Lower lobe of right lung (tissue), 2 donors: ENCODE measurements at regions not wholly inside any gene's neighbourhood (a gene's known extent, or its start where the extent isn't known, plus 50 kb on each side); places are given as distances from the start of the nearest gene placed in this dataset.

ENCODE experiments used
- ATAC-seq, 2 donors: fragments of 200-7000 bp; cut with Tn5 transposase; one replicate each; pipeline ENCODE4 v1.9.1; 2020 to 2022; ENCODE audit warnings: mild to moderate bottlenecking in 2 of 2, moderate library complexity in 2 of 2
- DNase-seq: peaks from one replicate; pipeline ENCODE4 v3.0.0-alpha.2; 2020
- H3K27ac ChIP-seq: fragments of 200-600 bp; one replicate; pipeline ENCODE4 v1.8.0; 2022
- H3K27me3 ChIP-seq: fragments of 200-600 bp; one replicate; pipeline ENCODE4 v1.8.0; 2022; ENCODE audit warnings: low read depth
- H3K36me3 ChIP-seq: fragments of 200-600 bp; one replicate; pipeline ENCODE4 v1.8.0; 2022; ENCODE audit warnings: mild to moderate bottlenecking
- H3K4me1 ChIP-seq: fragments of 200-600 bp; one replicate; pipeline ENCODE4 v1.8.0; 2022
- H3K4me3 ChIP-seq: fragments of 200-600 bp; one replicate; pipeline ENCODE4 v1.8.0; 2022; ENCODE audit warnings: mild to moderate bottlenecking
- H3K9me3 ChIP-seq: fragments of 200-600 bp; one replicate; pipeline ENCODE4 v1.8.0; 2022
- CTCF ChIP-seq: fragments of 200-600 bp; IDR thresholded peaks from one replicate; pipeline ENCODE4 v1.8.0; 2022; ENCODE audit warnings: antibody characterized with exemption, mild to moderate bottlenecking
- intact Hi-C: fragments of 100-400 bp; cut with DNase I; formaldehyde crosslinking; loops from one replicate; pipeline ENCODE4 v1.11.0; 2022
- donor health status: DM: no; HTN: yes; CAD: no; lungs with severe emphysema.

DNA sequence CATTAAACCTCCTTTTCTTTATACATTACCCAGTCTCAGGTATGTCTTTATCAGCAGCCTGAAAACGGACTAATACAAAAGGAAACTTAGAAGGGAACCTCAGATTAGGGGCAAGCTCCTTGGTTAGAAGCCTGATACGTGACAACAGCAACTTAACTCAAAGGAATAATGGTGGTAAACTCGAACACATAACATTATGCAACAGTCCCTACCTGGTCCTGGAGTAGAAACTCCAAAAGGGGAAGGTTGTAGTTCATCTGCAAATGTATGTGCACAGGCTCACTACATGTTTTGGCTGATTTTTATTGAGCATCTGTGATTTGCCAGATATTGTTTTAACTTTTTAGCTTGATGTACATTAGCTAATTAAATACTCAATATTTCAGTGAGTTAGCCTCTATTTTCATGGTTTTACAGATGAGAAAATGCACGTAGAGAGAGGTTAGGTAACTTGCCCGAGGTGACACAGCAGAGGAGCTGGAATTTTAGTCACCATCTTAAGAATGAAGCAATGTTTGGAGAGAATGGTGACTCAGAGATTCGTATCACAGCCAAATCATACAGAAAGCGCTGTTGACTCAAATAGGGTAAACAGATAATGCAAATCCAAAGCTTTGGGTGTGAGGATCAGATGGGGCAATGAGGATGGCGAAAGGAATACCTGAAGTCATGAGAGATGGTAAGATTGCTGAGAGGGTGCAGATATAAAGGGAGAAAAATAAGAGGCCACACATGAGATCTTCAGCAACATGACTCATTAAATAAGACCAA is 194.9 kb upstream of the RBFOX1 start:
- DNase-seq: no peak
- Histone ChIP-seq H3K4me1 (no peaks in the 10 kb centered on the region), H3K27ac (no peak overlapping the region), H3K9me3 (no peaks in the 10 kb centered on the region), H3K4me3 (no peak overlapping the region), H3K27me3 (no peaks in the 10 kb centered on the region), H3K36me3 (no peaks in the 10 kb centered on the region)
- peak; percentile 30 to 54 for ATAC-seq
- no peak for TF ChIP-seq CTCF
- intact Hi-C loops: no loop called here

GRCh38 chr16:7132465-7132864 is 200.2 kb upstream of the RBFOX1 start:
- Histone ChIP-seq H3K9me3 (no peaks in the 10 kb centered on the region), H3K27ac (no peak overlapping the region), H3K36me3 (no peaks in the 10 kb centered on the region), H3K27me3 (no peaks in the 10 kb centered on the region), H3K4me1 (no peaks in the 10 kb centered on the region), H3K4me3 (no peak overlapping the region)
- ATAC-seq: no peak
- no peak for TF ChIP-seq CTCF
- no peak for DNase-seq
- intact Hi-C loops: no loop called here

- no peak overlapping the region for H3K27ac ChIP-seq
- DNase-seq: no peak
- H3K4me3 ChIP-seq: no peak overlapping the region
- no peaks in the 10 kb centered on the region for H3K9me3 ChIP-seq
- H3K4me1 ChIP-seq: no peaks in the 10 kb centered on the region
- ATAC-seq: no peak
- H3K27me3 ChIP-seq: no peaks in the 10 kb centered on the region
- intact Hi-C loops: no loop called here
- H3K36me3 ChIP-seq: no peaks in the 10 kb centered on the region
- TF ChIP-seq CTCF: no peak
These were observed 207.9 kb upstream of the RBFOX1 start for GRCh38 chr16:7124701-7125100.

- no peak for DNase-seq
- no peak for TF ChIP-seq CTCF
- intact Hi-C loops: no loop called here
- Histone ChIP-seq H3K27me3 (no peaks in the 10 kb centered on the region), H3K9me3 (no peaks in the 10 kb centered on the region), H3K4me1 (no peaks in the 10 kb centered on the region), H3K4me3 (no peak overlapping the region), H3K27ac (no peak overlapping the region), H3K36me3 (no peaks in the 10 kb centered on the region)
- ATAC-seq: no peak
These were observed 208.4 kb upstream of the RBFOX1 start for GRCh38 chr16:7124242-7124641.

GRCh38 chr16:7116734-7117133 is 215.9 kb upstream of the RBFOX1 start:
- intact Hi-C loops: no loop called here
- H3K36me3 ChIP-seq: no peaks in the 10 kb centered on the region
- ATAC-seq (no peak), DNase-seq (no peak)
- no peak overlapping the region for H3K27ac ChIP-seq
- TF ChIP-seq CTCF: no peak
- H3K4me1 ChIP-seq: no peaks in the 10 kb centered on the region
- H3K9me3 ChIP-seq: no peaks in the 10 kb centered on the region
- H3K27me3 ChIP-seq: no peaks in the 10 kb centered on the region
- H3K4me3 ChIP-seq: no peak overlapping the region
